Activated T-cell treated with anti-CD3 and anti-CD28 coated beads, Interleukin-2, amount 50 U/mL, for 1 hour (primary cell): ENCODE measurements at regions not wholly inside any gene's neighbourhood (a gene's known extent, or its start where the extent isn't known, plus 50 kb on each side); places are given as distances from the start of the nearest gene placed in this dataset.
A peak's percentile ranks its signal among the peaks of the same experiment; 100 is the strongest.
"Not testable (repeated sequence)": the region's sequence is repeated elsewhere in the genome, so short reads cannot be mapped to it uniquely, and the experiment has no call there.

ENCODE experiments used
- DNase-seq: peaks from one replicate; pipeline ENCODE4 v3.0.0-alpha.2; 2020

- DNase-seq, result not testable (repeated sequence)
Observed at GRCh38 chr4:17436047-17436749, 75.7 kb downstream of the QDPR start.

DNA sequence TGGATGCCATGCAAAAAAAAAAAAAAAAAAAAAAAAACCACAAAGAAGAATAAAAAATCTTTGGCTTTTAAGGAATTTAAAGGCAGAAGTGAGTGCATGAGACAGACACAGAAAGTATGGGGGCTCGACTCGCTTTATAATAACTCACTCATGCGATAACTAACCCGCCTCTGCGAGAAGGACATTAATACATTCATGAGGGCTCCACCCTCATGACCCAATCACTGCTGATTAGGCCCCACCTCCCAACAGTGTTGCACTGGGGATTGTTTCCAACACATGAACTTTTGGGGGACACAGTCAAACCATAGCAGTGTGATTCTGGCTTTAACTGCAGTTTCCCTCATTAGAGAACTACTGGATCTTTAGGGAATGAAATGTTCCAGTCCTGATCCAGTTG is 78.1 kb downstream of the QDPR start:
- DNase-seq, result no peak

- no peak for DNase-seq
Observed at GRCh38 chr4:17427991-17428390, 83.9 kb downstream of the QDPR start.

DNA sequence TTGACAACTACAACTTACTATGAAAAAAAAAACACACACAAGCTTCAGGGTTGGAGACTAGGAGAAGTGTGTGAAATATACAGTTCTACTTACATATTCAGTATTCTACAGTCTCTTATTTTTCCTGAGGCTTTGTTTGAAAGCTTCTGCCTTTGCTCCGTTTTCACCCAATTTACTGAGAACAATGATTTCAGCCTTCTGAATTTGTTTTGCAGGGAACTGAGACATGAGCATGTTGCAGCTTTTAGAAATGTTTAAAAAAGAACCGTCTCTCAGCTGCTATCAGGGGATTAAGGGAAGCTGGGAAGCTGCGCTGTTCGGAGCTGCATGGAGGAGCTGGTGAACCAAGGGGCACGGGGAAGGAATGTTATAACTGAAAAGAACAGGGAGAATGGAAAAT is 85.7 kb downstream of the QDPR start:
- no peak for DNase-seq

DNA sequence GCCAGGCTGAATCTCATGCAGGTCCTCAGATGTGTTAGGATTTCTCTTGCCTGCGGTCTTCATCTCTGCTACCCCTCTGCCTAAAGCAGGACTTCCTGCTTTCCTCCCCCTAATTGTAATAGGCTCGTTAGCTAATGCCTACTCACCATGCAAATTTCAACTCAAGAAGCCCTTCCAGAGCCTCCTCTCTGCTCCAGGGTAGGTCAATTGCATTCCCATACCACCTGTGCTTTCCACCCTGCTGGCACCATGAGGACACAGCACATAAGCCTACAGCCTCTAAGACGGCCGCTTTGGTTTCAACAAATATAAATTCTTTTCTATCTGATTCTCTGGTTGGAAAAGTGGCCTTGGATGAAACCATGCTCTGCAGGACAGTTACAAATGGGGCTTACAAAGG is 93.9 kb downstream of the QDPR start:
- DNase-seq, result no peak

DNA sequence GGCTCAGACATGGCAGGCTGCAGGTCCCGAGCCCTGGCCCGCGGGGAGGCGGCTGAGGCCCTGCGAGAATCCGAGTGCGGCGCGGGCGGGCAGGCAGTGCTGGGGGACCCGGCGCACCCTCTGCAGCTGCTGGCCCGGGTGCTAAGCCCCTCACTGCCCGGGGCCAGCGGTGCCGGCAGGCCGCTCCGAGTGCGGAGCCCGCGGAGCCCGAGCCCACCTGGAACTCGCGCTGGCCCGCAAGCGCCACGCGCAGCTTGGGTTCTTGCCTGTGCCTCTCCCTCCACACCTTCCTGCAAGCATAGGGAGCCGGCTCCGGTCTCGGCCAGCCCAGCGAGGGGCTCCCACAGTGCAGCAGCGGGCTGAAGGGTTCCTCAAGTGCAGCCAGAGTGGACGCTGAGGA is 97.5 kb downstream of the QDPR start:
- DNase-seq, result no peak

DNA sequence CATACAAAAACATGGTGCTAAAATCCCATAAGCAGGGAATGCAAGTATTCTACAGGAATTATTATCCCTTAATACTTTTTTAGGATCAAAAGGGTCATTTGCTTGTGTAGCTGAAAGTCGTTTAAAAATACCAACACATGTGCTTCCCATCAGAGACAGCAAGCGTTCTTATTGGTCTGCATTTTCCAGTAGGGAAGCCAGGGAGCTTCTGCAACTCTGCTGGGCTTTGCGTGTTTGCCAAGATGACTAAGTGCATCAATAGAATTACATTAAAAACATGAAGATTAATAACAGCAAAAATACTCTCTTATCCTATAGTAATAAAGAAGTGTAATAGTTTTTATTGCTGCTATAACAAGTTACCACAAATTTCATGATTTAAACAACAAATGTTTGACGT is 111.2 kb downstream of the QDPR start:
- no peak for DNase-seq

DNA sequence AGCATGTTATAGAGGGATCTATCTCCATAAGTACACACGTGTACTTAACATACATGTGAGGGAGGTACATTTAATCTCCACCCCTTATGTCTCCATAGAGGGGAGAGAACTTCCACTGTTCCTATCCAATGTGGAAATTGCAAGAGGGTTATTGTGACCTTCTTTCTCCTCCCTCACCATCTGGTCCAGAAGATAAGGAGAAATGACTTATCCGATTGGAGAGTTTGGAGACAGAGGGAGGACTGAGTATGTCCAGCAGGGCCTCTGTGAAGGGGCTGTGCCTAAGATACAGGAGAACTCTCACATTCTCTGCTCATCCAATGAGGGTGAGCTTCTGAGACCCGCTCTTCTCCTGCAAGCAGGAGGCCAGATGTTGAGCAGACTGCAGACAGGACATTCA is 113.1 kb downstream of the QDPR start:
- no peak for DNase-seq

DNA sequence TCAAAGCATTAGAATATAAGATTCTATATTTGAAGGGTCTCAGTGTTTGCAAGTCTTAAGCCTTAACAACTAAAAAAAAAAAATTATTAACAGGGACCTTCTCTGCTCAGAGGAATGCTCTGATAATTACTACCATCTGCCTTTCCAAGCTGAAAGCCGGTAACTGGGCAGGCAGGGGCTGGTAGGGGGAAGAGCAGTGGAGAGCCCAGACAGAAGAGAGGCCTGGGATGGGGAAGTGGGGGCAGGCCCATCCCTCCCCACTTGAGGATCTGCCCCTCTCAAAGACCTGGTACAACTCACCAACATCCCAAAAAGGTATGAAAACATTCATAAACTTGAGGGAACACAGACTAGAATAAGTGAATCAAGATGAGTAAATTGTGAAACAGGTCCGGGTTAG is 113.9 kb downstream of the QDPR start:
- DNase-seq, result no peak

- DNase-seq, result no peak
Observed at GRCh38 chr4:17397611-17398010, 114.3 kb downstream of the QDPR start.

GRCh38 chr4:17385403-17385802 is 126.5 kb downstream of the QDPR start:
- DNase-seq, result no peak

GRCh38 chr4:17380347-17380746 is 131.5 kb downstream of the QDPR start:
- no peak for DNase-seq

GRCh38 chr4:17376205-17376604 is 135.7 kb downstream of the QDPR start:
- no peak for DNase-seq

GRCh38 chr4:17373666-17374065 is 138.2 kb downstream of the QDPR start:
- no peak for DNase-seq

- DNase-seq, result no peak
Observed at GRCh38 chr4:17370818-17371217, 141.1 kb downstream of the QDPR start.

GRCh38 chr4:17368408-17368807 is 143.5 kb downstream of the QDPR start:
- DNase-seq, result no peak

- no peak for DNase-seq
Observed at GRCh38 chr4:17367201-17367600, 144.7 kb downstream of the QDPR start.

- no peak for DNase-seq
Observed at GRCh38 chr4:17366496-17366895, 145.4 kb downstream of the QDPR start.

DNA sequence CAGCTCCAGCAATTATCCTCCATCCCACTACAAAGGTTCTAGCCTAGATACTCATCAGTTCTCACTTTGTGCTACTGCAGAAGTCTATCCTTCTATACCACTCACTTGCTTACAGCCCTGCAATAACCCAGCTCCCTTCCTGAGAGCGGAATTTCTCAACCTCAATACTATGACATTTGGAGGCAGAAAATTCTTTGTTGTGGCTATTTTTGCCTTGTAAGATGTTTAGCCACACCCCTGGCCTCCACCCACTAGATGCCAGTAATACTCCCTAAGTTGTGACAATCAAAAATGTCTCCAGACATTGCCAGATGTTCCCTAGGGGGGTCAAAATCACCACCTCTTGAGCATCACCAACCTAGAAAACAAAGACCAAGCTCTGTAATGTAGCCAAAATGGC is 149.5 kb downstream of the QDPR start:
- DNase-seq, result no peak

DNA sequence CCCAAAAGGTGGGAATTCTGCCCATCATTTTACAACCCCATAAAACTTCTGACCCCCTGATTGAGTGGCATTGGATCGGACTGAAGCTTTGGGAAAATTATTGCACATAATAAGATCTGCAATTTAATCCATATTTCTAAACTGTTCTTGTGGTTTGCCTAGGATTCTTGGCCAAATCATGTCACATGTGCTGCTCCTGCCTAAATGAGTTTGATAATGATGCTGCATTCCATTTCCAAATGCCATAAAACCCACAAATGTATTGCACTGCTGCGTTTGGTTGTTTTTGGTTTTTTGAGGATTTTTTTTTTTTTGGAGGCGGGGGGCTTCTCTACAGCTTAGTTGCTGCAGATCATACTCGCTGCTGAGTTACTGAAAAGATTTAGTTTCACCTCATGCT is 153.6 kb downstream of the QDPR start:
- DNase-seq, result no peak

- no peak for DNase-seq
Observed at GRCh38 chr4:17356926-17357325, 155.0 kb downstream of the QDPR start.

DNA sequence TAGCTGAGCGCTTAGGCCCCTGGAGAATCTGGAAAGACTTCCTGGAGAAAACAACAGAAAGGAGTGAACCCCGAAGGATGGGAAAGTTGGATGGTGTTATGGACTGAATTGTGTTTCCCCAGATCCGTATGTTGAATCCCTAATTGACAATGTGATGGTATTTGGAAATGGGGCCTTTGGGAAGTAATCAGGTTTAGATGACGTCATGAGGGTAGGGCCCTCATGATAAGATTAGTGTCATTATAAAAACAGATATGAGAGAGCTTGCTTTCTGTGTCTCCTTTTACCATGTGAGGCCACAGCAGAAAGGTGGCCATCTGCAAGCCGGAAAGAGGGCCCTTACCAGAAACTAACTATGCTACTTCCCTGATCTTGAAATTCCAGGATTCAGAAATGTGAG is 159.5 kb downstream of the QDPR start:
- no peak for DNase-seq

GRCh38 chr4:17347445-17347844 is 164.4 kb downstream of the QDPR start:
- DNase-seq, result no peak

DNA sequence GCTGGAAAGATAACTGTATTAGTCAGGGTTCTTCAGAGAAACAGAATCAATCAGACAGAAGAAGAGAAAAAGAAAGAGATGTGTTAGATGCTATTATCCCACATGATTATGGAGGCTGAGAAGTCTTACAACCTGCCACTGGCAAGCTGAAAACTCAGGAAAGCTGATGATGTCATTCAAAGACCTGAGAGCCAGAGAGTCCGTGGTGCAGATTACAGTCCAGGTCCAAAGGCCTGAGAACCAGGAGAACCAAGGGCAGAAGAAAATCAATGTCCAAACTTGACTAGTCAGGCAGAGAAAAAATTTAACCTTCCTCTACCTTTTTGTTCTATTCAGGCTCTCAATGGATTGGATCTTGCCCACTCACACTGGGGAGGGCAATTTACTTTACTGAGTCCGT is 172.5 kb downstream of the QDPR start:
- no peak for DNase-seq

GRCh38 chr4:17336986-17337385 is 174.9 kb downstream of the QDPR start:
- DNase-seq, result no peak

DNA sequence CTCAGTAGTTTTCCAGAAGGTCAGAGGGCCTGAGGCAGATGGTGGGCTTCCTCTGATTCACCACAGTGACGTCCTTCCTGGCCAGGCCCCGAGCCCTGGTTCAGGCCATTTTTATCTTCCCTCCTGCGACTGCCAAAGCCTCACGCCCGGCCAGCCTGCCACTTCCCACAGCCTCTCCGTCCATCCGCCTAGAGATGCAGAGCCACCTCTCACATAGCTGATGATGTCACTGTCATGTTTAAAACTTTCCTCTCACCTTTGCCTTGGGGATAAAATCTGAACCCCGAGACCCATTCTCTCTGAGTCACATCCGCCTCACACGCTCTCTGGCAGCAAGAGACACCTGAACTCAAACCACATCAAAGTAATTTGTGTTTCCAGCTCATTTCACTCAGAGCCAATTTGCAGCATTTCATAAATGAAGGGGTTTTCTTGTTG is 175.3 kb downstream of the QDPR start:
- DNase-seq, result peak; percentile 65
